IPS DF 19.7 (cell line): ENCODE measurements at regions not wholly inside any gene's neighbourhood (a gene's known extent, or its start where the extent isn't known, plus 50 kb on each side); places are given as distances from the start of the nearest gene placed in this dataset.

Experiments
- DNase-seq: peaks from one replicate; pipeline ENCODE4 v3.0.0-alpha.2; 2013; ENCODE audit warnings: low read depth, low spot score

- DNase-seq: no peak
Observed at GRCh38 chr3:194804796-194805195, 119.1 kb downstream of the FAM43A start.

DNA sequence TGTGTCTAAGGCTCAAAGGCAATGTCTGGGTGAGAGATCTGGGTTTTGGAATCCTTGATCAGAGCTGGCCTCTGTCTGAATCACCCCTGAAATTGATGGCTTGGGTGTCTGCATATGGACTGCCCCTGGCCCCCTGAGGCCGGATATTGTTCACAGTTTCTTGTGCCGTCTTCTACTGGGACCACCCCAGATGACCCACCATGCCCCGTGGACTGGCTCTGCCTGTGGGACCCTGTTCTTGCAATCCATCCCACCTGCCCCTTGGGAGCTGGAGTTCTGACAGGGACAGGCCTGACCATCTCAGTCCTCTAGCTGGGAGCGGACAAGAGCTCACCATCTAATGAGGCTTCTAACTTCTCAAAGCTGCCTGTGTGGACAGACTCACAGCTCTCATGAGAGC is 119.9 kb downstream of the FAM43A start:
- DNase-seq: no peak

- DNase-seq: no peak
Observed at GRCh38 chr3:194806991-194807630, 121.4 kb downstream of the FAM43A start.

GRCh38 chr3:194808640-194809097 is 123.0 kb downstream of the FAM43A start:
- DNase-seq: no peak

- no peak for DNase-seq
Observed at GRCh38 chr3:194809382-194809781, 123.7 kb downstream of the FAM43A start.

DNA sequence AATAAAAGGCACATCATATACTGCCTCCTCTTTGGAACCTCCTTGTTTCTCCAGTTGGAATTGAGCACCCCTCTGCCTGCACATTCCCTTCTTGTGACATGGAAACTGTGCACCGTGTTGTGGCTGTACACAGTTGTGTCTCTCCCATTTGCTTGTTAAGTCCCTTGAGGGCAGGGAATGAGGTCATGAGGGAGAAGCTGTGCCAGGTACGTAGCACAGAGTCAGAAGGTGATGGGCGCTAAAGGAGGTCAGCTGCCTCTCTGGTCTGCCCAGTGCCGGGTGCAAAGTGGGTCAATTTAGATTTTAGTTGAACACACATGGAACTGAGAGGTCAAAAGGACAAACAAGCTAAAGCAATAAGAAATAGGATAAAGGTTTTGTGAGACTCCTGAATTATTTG is 124.4 kb downstream of the FAM43A start:
- DNase-seq: no peak

DNA sequence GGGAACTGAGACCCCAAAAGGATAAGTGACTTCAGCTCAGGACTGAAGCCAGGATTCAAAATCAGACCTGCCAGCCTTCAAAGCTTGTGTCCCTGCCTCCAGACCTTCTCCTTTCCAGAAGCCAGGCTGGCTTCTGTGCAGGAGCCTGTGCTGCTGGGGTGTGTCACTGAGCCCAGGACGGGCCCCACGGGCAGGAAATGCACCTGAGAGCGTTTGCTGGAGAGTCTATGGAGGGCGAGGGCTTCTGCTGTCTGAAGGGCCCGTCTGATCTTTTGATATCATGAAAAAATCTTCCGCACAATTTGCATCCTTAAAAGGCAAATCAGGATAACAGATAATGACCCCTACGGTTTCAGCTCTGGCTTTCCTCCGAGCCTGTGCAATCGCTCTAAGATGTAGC is 125.4 kb downstream of the FAM43A start:
- no peak for DNase-seq

DNA sequence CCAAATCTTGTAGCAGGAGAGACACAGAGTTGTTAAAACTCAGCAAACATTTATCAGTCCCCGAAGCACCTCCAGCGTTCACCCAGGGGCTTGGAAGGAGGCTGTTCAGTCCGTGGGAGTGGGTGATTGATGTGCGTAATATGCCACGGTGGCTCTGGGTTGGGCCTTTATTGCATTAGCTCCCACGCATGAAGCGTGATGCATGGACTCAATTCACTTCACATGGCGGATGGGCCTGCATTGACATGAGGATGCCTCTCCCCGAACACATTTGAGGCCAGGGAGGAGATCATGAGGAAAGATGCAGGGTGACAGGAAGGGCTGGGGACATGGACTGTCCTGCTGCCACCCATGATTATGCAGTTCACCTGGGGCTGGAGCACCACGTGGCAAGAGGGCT is 126.5 kb downstream of the FAM43A start:
- DNase-seq: no peak

DNA sequence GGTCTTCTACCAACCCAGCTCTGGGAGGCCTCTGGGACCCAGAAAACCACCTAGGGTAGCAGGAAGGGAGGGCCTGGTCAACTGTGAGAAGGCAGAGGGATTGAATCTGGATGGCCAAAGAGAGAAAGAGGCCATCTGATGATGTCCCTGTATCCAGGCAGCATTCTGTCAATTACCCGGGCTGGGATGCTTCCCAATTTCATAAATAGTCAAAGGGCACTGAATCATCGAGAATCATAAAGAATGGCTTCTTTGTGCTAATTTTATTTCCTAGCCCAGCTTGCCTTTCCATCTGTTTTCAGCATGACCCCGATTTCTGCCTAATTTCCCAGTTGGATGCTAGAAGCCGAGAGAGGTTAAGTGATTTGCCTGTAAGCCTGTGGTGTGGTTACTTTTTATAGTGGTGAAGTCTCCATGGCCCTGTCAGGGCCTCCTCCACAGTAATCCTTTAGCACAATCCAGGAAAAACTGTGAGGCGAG is 129.2 kb downstream of the FAM43A start:
- DNase-seq: no peak

DNA sequence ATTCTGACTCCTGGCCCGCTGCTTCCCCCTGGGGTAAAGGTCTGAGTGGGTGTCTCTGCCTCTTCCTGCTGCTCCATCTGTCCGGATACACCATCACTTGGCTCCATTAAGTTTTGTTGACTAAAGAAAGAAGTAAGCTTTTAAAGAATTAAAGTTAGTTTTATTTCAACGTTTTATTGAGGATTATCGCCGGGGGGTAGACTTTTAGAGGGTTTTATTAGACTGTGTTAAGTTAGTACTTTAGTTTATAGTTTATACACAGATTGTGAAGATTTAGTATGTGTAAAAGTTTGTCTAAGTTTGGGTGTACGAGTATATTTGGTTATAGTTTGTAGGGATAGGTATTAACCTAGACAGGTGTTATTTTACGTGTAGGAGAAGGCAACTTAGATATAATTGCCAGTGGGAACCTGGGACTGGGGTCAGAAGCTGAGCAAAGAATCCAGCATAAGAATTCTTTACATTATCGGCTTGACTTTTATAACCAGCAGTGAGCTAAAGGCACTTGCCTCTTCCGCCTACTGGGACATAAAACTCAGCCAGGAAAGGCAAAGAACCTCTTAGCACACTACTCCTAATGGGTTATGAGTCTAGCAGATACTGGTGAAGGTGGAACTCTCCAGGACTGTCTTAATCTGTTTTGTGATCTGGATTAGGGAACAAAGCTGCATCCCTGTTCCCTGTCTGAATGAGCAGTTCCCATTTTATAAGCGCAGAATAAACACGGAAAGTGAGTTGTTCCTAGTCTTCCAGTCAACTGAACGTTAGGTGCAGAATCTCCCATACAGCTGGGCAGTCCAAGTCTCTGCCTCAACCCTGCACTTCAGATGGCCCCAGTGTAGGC is 131.3 kb downstream of the FAM43A start:
- no peak for DNase-seq

GRCh38 chr3:194817592-194817930 is 131.9 kb downstream of the FAM43A start:
- no peak for DNase-seq

DNA sequence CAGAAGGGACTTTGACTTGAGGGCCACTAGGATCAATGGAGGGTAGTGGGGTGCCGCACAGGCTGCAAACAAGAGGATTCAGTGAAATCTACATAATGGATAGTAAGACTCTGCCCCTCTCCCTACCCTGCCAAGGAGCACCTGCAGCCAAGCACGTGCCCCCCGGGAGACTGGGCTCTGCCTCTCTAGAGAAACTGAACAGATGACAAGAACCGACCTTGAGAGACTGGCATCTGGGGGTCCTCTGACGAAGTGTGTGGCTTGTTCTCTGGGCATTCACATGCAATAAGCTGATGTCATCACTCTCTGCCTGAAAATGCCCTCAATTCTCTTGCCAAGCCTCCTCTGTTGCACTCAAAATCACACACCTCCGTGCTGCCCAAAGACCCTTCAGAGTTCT is 132.3 kb downstream of the FAM43A start:
- DNase-seq: no peak

- DNase-seq: no peak
Observed at GRCh38 chr3:194824100-194824499, 138.4 kb downstream of the FAM43A start.

GRCh38 chr3:194824701-194825111 is 139.0 kb downstream of the FAM43A start:
- DNase-seq: no peak

GRCh38 chr3:194826594-194826993 is 140.9 kb downstream of the FAM43A start:
- DNase-seq: no peak

DNA sequence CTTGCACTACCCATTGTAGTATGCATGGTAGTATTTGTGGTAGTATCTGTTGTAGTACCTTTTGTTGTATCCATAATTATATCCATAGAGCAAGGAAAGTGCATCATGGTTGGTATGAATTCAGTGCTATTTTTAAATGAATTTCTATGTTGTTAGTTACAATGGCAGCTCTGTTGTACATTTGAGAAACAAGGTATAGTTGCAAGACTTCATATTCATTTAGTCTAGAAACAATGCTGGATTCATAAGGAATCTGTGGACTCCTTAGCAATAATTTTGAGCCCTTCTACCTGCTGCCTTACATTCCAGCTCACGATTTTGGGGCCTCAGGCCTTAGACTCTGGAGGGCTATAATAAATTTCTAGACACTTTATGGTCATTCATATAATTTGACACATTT is 141.8 kb downstream of the FAM43A start:
- DNase-seq: no peak

GRCh38 chr3:194828116-194828515 is 142.4 kb downstream of the FAM43A start:
- no peak for DNase-seq

- no peak for DNase-seq
Observed at GRCh38 chr3:194828926-194829325, 143.2 kb downstream of the FAM43A start.

GRCh38 chr3:194830401-194830800 is 144.7 kb downstream of the FAM43A start:
- no peak for DNase-seq

- no peak for DNase-seq
Observed at GRCh38 chr3:194830978-194831377, 145.3 kb downstream of the FAM43A start.

DNA sequence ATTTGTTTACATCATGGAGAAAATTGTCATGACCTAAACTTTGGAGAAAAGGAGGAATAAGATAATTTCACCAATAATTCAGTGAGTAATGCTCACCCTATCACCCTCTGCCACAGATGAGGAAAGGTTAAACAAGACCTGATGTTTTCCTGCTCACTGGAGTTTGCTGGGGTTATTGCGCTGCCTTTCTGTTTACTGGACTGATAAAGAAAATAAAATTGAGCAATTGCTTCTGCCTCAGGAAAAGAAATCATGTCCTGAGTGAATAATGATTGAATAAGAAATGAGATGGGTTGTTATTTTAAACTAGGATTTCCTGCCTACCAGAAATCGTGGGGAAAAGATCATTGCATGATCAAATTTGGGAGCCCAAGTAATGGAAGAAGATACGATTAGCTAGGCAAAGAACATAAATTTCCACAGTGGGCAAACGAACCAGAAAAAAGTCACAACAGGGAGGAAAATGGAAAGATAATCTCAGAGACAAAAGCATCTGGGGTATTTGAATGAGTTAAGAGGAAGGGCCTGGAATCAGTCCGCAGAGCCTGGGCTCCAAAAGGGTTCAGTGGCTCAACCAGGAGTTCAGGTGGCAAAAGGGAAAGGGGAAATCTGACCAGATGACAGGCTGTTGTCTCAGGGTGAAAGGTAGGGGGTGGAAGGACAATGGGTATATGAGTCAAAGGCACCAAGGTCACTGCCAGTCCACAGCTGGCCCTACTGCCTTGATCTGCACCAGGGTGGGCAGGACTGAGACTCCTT is 146.8 kb downstream of the FAM43A start:
- no peak for DNase-seq
